HG02981 (cell line): ENCODE measurements at regions not wholly inside any gene's neighbourhood (a gene's known extent, or its start where the extent isn't known, plus 50 kb on each side); places are given as distances from the start of the nearest gene placed in this dataset.

ENCODE experiments used
- ATAC-seq: cut with Tn5 transposase; IDR thresholded peaks from one replicate; pipeline ENCODE4 v1.9.1; 2021; ENCODE audit warnings: mild to moderate bottlenecking, moderate library complexity; ENCODE audit not compliant: unreplicated experiment

GRCh38 chr15:77557564-77557963, 75.1 kb downstream of the LINGO1 start:
- no peak for ATAC-seq

GRCh38 chr15:77557144-77557543, 75.6 kb downstream of the LINGO1 start:
- no peak for ATAC-seq

- ATAC-seq: no peak
These were observed 76.1 kb downstream of the LINGO1 start for GRCh38 chr15:77556622-77557021.

GRCh38 chr15:77555232-77555631, 77.5 kb downstream of the LINGO1 start:
- ATAC-seq: no peak

- no peak for ATAC-seq
These were observed 78.2 kb downstream of the LINGO1 start for GRCh38 chr15:77554306-77555080.

- no peak for ATAC-seq
These were observed 79.0 kb downstream of the LINGO1 start for GRCh38 chr15:77553695-77554094.

GRCh38 chr15:77553257-77553656, 79.5 kb downstream of the LINGO1 start:
- ATAC-seq: no peak

- no peak for ATAC-seq
These were observed 80.6 kb downstream of the LINGO1 start for GRCh38 chr15:77552066-77552465.

GRCh38 chr15:77550301-77551251, 82.1 kb downstream of the LINGO1 start:
- ATAC-seq: no peak

- no peak for ATAC-seq
These were observed 83.0 kb downstream of the LINGO1 start for GRCh38 chr15:77549576-77550288.

- no peak for ATAC-seq
These were observed 83.8 kb downstream of the LINGO1 start for GRCh38 chr15:77548589-77549557.

GRCh38 chr15:77547801-77548588, 84.7 kb downstream of the LINGO1 start:
- no peak for ATAC-seq

GRCh38 chr15:77546870-77547269, 85.8 kb downstream of the LINGO1 start:
- ATAC-seq: no peak

GRCh38 chr15:77546050-77546501, 86.6 kb downstream of the LINGO1 start:
- no peak for ATAC-seq

GRCh38 chr15:77545058-77545457, 87.7 kb downstream of the LINGO1 start:
- no peak for ATAC-seq

- no peak for ATAC-seq
These were observed 88.5 kb downstream of the LINGO1 start for GRCh38 chr15:77544162-77544561.

- peak; percentile 71 for ATAC-seq
These were observed 89.4 kb downstream of the LINGO1 start for GRCh38 chr15:77543159-77543882.

- ATAC-seq: no peak
These were observed 90.2 kb downstream of the LINGO1 start for GRCh38 chr15:77542491-77543001.
